ENCODE measurements at regions not wholly inside any gene's neighbourhood (a gene's known extent, or its start where the extent isn't known, plus 50 kb on each side); places are given as distances from the start of the nearest gene placed in this dataset.

- TF ChIP-seq, protein P1, sequence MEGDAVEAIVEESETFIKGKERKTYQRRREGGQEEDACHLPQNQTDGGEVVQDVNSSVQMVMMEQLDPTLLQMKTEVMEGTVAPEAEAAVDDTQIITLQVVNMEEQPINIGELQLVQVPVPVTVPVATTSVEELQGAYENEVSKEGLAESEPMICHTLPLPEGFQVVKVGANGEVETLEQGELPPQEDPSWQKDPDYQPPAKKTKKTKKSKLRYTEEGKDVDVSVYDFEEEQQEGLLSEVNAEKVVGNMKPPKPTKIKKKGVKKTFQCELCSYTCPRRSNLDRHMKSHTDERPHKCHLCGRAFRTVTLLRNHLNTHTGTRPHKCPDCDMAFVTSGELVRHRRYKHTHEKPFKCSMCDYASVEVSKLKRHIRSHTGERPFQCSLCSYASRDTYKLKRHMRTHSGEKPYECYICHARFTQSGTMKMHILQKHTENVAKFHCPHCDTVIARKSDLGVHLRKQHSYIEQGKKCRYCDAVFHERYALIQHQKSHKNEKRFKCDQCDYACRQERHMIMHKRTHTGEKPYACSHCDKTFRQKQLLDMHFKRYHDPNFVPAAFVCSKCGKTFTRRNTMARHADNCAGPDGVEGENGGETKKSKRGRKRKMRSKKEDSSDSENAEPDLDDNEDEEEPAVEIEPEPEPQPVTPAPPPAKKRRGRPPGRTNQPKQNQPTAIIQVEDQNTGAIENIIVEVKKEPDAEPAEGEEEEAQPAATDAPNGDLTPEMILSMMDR (IDR thresholded peaks at IDR 0.05; ENCODE audit: partially characterized antibody, unreplicated experiment) = no peak
- peaks cover 2% of the 10 kb centered on the region for H3K9me3 Mint-ChIP-seq (ENCODE audit: unreplicated experiment)
- no peak for DNase-seq
- peaks cover 3% of the 10 kb centered on the region for H3K27me3 Mint-ChIP-seq (ENCODE audit: unreplicated experiment)
- no peaks in the 10 kb centered on the region for H3K4me1 Mint-ChIP-seq (ENCODE audit: low read depth, unreplicated experiment)
- H3K36me3 Mint-ChIP-seq (ENCODE audit: unreplicated experiment) = peaks cover 3% of the 10 kb centered on the region
- no peak overlapping the region for H3K27ac Mint-ChIP-seq (ENCODE audit: unreplicated experiment)
- no peak overlapping the region for H3K4me3 Mint-ChIP-seq (ENCODE audit: unreplicated experiment)
These were observed 127.2 kb upstream of the GSC start for GRCh38 chr14:94897082-94897481.

DNA sequence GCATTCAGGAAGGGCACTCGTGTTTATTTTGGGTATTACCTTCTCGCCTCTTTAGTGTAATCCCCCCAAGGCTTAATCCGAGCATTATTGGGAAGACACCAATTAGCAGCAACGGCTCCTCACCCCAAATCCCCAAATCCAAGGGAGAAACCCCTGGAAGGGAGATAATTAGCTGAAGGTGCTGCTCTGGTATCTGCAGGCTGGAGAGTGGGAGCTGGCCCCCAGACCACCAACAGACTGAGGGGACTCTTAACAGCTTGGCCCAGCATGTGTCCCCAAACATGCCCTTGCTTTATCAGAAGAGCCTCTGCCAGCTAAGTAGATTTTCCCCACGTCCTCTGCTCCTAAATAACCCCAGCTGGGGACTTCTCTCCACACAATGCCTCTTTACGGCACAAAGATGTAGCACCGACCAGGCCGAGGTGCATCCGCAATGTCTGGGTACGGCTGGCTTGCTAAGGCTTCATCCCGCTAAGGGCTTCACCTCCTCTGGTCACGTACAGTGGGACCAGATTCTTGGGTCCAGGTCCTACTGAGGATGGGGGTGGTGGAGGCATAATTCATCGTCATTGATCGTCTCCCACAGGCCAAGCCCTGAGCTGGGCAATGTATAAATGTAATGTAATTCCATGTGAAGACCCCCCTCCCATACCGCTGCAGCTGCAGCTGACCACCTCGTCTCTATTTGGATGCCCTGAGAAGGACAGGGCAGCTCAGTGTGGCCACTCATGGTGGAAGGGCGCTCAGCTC, 123.7 kb upstream of the GSC start:
- Mint-ChIP-seq H3K9me3 (ENCODE audit: unreplicated experiment) (peaks cover 5% of the 10 kb centered on the region), H3K36me3 (ENCODE audit: unreplicated experiment) (peaks cover 3% of the 10 kb centered on the region), H3K4me3 (ENCODE audit: unreplicated experiment) (no peak overlapping the region), H3K4me1 (ENCODE audit: low read depth, unreplicated experiment) (no peaks in the 10 kb centered on the region), H3K27me3 (ENCODE audit: unreplicated experiment) (peaks cover 3% of the 10 kb centered on the region), H3K27ac (ENCODE audit: unreplicated experiment) (no peak overlapping the region)
- TF ChIP-seq, protein P1 (IDR thresholded peaks at IDR 0.05; ENCODE audit: partially characterized antibody, unreplicated experiment) = no peak
- DNase-seq = no peak

GRCh38 chr14:94890785-94891184, 120.9 kb upstream of the GSC start:
- Mint-ChIP-seq H3K4me3 (ENCODE audit: unreplicated experiment) (no peak overlapping the region), H3K27me3 (ENCODE audit: unreplicated experiment) (peaks cover 4% of the 10 kb centered on the region), H3K9me3 (ENCODE audit: unreplicated experiment) (peaks cover 6% of the 10 kb centered on the region), H3K36me3 (ENCODE audit: unreplicated experiment) (peaks cover 3% of the 10 kb centered on the region), H3K27ac (ENCODE audit: unreplicated experiment) (no peak overlapping the region), H3K4me1 (ENCODE audit: low read depth, unreplicated experiment) (no peaks in the 10 kb centered on the region)
- DNase-seq = no peak
- TF ChIP-seq, protein P1 (IDR thresholded peaks at IDR 0.05; ENCODE audit: partially characterized antibody, unreplicated experiment) = no peak

DNA sequence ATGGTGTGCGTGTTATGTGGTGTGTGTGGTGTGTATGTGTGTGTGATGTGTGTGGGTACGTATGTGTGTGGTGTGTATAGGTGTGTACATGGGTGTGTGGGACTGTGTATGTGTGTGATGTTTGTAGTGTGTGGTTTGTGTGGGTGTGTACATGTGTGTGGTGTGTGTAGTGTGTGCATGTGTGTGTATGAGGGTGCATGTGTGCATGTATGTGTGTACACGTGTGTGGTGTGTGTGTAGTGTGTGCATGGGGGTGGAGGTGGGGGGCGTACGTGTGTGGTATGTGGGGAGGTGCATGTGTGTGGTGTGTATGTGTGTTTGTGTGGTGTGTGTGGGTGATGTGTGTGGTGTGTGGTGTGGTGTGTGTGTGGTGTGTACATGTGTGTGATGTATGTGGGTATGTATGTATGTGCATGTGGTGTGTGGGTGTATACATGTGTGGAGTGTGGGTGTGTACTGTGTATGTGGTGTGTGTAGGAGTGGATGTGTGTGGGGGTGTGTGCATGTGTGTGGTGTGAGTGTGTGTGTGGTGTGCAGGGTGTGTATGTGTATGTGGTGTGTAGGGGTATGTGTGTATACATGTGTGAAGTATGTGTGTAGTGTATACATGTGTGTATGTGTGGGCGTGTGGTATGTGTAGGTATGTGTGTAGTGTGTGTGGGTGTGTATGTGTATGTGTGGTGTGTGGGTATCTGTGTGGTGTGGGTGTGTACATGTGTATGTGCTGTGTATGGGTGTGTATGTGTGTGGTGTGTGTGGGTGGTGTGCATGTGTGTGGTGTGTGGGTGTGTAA, 119.8 kb upstream of the GSC start:
- Mint-ChIP-seq H3K27ac (ENCODE audit: unreplicated experiment) (no peak overlapping the region), H3K27me3 (ENCODE audit: unreplicated experiment) (peaks cover 7% of the 10 kb centered on the region), H3K4me3 (ENCODE audit: unreplicated experiment) (no peak overlapping the region), H3K9me3 (ENCODE audit: unreplicated experiment) (peaks cover 6% of the 10 kb centered on the region), H3K36me3 (ENCODE audit: unreplicated experiment) (no peaks in the 10 kb centered on the region), H3K4me1 (ENCODE audit: low read depth, unreplicated experiment) (no peaks in the 10 kb centered on the region)
- TF ChIP-seq, protein P1 (IDR thresholded peaks at IDR 0.05; ENCODE audit: partially characterized antibody, unreplicated experiment) = no peak
- DNase-seq = no peak

DNA sequence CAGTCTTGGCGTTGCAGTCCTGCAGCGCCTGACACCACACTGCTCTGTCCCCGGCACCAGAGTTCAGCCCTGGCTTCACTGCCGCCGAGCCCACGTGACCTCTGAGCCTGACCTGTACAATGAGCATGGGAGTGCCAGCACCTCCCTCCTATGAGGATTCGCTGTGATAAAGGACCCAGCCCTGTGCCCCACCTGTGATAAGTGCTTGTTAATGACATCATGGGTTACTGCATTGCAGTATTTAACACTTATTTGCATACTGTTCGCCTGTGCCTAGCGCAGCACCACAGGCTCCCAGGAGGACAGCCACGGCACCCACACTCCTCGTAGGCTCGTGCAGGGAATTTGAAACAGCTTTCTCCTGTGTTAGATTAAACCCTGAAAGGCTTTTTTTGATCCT, 118.2 kb upstream of the GSC start:
- TF ChIP-seq, protein P1 (IDR thresholded peaks at IDR 0.05; ENCODE audit: partially characterized antibody, unreplicated experiment) = no peak
- Mint-ChIP-seq H3K9me3 (ENCODE audit: unreplicated experiment) (peaks cover 6% of the 10 kb centered on the region), H3K27me3 (ENCODE audit: unreplicated experiment) (peaks cover 5% of the 10 kb centered on the region), H3K4me3 (ENCODE audit: unreplicated experiment) (no peak overlapping the region), H3K27ac (ENCODE audit: unreplicated experiment) (no peak overlapping the region), H3K4me1 (ENCODE audit: low read depth, unreplicated experiment) (no peaks in the 10 kb centered on the region), H3K36me3 (ENCODE audit: unreplicated experiment) (no peaks in the 10 kb centered on the region)
- no peak for DNase-seq

All from glutamatergic neuron (in vitro differentiated cells).